ENCODE measurements at regions not wholly inside any gene's neighbourhood (a gene's known extent, or its start where the extent isn't known, plus 50 kb on each side); places are given as distances from the start of the nearest gene placed in this dataset.

DNA sequence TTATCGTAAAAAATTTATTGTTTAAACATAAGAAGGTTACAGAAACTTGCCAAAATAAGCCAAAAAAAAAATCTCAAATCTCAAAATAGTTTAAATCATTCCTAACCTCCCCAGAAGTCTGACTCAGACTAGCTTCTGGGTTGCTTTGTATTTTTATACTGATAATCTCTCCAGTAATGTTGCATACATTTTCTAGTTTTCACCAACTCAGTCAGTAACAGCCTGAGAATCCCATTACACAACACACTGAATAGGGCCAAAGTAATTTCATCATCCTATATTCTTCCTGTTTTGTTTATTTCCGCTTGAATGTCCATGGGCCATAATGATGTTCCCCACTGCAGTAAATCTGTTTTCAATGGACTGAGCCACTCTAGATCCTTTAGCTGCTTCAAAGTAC is 478.5 kb downstream of the GPAM start:
- no peak overlapping the region for H3K4me3 ChIP-seq (ENCODE audit: low read depth, low read length)
- TF ChIP-seq, protein P1, sequence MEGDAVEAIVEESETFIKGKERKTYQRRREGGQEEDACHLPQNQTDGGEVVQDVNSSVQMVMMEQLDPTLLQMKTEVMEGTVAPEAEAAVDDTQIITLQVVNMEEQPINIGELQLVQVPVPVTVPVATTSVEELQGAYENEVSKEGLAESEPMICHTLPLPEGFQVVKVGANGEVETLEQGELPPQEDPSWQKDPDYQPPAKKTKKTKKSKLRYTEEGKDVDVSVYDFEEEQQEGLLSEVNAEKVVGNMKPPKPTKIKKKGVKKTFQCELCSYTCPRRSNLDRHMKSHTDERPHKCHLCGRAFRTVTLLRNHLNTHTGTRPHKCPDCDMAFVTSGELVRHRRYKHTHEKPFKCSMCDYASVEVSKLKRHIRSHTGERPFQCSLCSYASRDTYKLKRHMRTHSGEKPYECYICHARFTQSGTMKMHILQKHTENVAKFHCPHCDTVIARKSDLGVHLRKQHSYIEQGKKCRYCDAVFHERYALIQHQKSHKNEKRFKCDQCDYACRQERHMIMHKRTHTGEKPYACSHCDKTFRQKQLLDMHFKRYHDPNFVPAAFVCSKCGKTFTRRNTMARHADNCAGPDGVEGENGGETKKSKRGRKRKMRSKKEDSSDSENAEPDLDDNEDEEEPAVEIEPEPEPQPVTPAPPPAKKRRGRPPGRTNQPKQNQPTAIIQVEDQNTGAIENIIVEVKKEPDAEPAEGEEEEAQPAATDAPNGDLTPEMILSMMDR (IDR thresholded peaks at IDR 0.05; ENCODE audit: borderline replicate concordance, insufficient read depth, low read depth, low read length): no peak

DNA sequence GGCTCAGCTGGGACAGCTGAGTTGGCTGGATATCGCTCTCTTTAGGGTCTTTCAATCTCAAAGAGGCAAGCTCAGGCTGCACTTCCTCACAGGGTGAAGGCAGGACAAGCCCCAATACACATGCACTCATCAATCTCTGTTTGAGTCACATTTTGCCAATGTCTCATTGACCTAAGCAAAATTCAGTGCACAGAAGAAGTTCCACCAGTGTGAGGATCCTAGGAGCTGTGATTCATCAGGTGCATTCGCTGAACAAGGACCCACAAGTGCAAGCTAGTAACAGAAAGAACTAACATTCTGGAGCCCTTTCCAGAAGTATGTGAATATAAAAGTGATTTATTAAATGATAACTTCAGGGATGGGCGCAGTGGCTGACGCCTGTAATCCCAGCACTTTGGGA is 477.2 kb downstream of the GPAM start:
- no peak overlapping the region for H3K4me3 ChIP-seq (ENCODE audit: low read depth, low read length)
- TF ChIP-seq, protein P1 (IDR thresholded peaks at IDR 0.05; ENCODE audit: borderline replicate concordance, insufficient read depth, low read depth, low read length): no peak

DNA sequence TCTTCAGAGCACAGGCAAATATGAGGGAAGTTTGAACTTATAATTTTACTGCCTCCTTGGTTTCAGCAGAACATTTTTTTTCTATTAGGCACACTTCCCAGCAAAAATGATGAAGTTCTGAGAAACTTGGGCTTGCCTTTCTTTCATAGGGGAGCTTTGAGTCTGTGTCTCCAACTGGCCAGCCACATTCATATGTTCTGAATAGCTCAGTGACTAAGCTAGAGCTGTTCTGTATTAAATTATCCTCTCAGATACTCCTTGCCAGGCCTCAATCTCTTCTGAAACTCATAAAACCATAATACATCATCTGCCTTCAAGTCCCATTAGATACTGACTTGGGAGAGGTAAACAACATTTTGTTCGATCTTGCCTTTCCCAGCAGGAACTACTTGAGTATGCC is 476.5 kb downstream of the GPAM start:
- TF ChIP-seq, protein P1 (IDR thresholded peaks at IDR 0.05; ENCODE audit: borderline replicate concordance, insufficient read depth, low read depth, low read length): no peak
- H3K4me3 ChIP-seq (ENCODE audit: low read depth, low read length): no peak overlapping the region

DNA sequence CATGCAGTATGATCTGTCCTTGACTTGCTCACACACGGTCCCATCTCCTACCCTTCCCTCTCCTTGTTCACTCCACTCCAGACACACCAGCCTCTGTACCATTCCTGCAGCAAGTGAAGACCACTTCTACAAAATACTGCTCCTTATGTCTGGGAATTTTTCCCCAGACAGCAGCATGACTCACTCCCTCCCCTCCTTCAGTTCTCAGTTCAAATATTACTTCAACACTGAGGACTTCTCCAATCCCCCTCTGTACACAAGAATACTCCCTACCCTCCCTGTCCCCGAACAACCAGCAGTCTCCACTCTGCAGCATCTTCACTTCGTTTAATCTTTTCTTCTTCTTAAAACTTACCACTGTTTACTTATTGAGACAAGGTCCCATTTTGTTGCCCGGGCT is 474.0 kb downstream of the GPAM start:
- no peak overlapping the region for H3K4me3 ChIP-seq (ENCODE audit: low read depth, low read length)
- TF ChIP-seq, protein P1 (IDR thresholded peaks at IDR 0.05; ENCODE audit: borderline replicate concordance, insufficient read depth, low read depth, low read length): no peak

DNA sequence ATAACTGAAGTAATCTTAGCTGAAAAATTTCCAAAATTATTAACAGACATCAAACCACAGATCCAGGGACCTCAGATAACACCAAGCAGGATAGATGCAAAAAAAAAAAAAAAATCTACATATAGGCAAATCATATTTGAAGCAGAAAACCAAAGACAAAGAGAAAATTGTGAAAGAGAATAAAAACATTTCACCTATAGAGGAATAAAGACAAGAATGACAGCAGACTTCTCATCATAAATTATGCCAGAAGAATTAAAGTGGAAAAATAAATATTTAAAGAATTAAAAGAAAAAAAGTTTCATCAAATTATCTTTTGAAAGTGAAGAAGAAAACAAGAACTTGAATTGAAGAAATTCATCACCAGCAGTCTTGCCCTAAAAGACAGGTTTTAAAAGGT is 467.5 kb downstream of the GPAM start:
- no peak overlapping the region for H3K4me3 ChIP-seq (ENCODE audit: low read depth, low read length)
- TF ChIP-seq, protein P1 (IDR thresholded peaks at IDR 0.05; ENCODE audit: borderline replicate concordance, insufficient read depth, low read depth, low read length): no peak

DNA sequence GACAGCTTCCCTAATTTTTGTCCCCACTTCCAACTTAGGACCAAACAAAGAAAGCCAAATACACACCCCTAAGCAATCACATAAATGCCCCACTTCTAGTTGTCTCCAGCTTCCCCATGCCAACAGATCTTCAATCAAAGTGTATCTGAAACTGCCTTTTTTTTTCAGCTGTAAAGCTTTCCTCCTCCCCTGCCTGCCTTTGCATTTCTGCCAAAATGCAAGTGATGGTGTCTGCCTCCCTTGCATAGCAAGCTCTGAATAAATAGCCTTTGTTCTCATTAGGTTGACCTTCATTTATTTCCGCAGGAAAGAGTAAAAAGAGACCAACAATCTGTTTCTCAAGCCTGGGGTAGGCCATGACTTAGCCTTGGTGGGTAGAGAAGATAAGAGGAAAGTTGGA is 459.4 kb downstream of the GPAM start:
- H3K4me3 ChIP-seq (ENCODE audit: low read depth, low read length): no peak overlapping the region
- TF ChIP-seq, protein P1 (IDR thresholded peaks at IDR 0.05; ENCODE audit: borderline replicate concordance, insufficient read depth, low read depth, low read length): no peak

DNA sequence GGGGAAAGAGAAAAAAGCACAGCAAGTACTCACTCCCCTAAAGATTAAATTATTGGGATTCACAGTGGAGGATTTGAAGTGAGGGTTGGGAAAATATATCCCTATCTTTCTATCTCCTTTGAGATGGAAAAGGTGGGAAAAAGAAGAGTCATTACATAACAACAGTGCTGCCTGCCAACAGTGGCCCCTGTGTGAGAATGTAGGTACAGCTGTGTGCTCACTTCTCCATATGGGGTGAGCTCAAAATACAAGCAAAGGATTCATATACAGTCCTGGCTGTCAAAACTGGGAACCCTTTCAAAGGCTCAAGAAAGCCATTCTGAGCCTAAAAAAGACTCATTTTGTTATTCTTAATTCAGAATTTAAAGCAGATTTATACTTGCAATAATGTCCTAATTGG is 458.5 kb downstream of the GPAM start:
- TF ChIP-seq, protein P1 (IDR thresholded peaks at IDR 0.05; ENCODE audit: borderline replicate concordance, insufficient read depth, low read depth, low read length): no peak
- H3K4me3 ChIP-seq (ENCODE audit: low read depth, low read length): no peak overlapping the region
